H1 (cell line): ENCODE measurements at regions not wholly inside any gene's neighbourhood (a gene's known extent, or its start where the extent isn't known, plus 50 kb on each side); places are given as distances from the start of the nearest gene placed in this dataset.

Experiments used
- CTCF ChIA-PET: fragments of 300-600 bp; sonication (Branson Sonifier 250); formaldehyde crosslinking; loops from one replicate; lab custom pipeline; 2021; ENCODE audit not compliant: partially characterized antibody; lab: Charles Lee
- POLR2A ChIA-PET: fragments of 300-600 bp; sonication (Branson Sonifier 250); formaldehyde crosslinking; loops from one replicate; lab custom pipeline; 2021; ENCODE audit warnings: inconsistent platforms; ENCODE audit not compliant: partially characterized antibody; lab: Charles Lee
- DNase-seq, 2 experiments: peaks; one replicate each; pipeline versions ENCODE4 v3.0.0 to v3.0.0-alpha.2; 2010 to 2022; ENCODE audit warnings: low spot score in 2 of 2, low read depth in 1 of 2, mixed read lengths in 1 of 2
- FAIRE-seq: peaks from 2 replicates; lab custom pipeline; 2011; peaks lifted over from hg19 to GRCh38; lab: Jason Lieb, UNC
- H2AFZ ChIP-seq: 2 replicates; pipeline ENCODE4 v1.8.1; 2012; ENCODE audit warnings: low read length, inconsistent platforms
- H2AK5ac ChIP-seq: 2 replicates; pipeline ENCODE4 v1.6.1; 2013; ENCODE audit warnings: low read depth, low read length
- H2BK120ac ChIP-seq: replicated peaks from 2 replicates; pipeline ENCODE3; 2013; ENCODE audit warnings: low read depth, low read length, inconsistent platforms
- H2BK12ac ChIP-seq: 2 replicates; pipeline ENCODE4 v1.6.1; 2013; ENCODE audit warnings: low read depth, low read length
- H2BK15ac ChIP-seq: 2 replicates; pipeline ENCODE4 v1.6.1; 2013; ENCODE audit warnings: low read length
- H2BK20ac ChIP-seq: 2 replicates; pipeline ENCODE4 v1.6.1; 2013; ENCODE audit warnings: low read length
- H2BK5ac ChIP-seq: 2 replicates; pipeline ENCODE4 v1.6.1; 2013; ENCODE audit warnings: low read depth, low read length
- H3K14ac ChIP-seq: 2 replicates; pipeline ENCODE4 v1.6.1; 2013; ENCODE audit warnings: inconsistent platforms; ENCODE audit not compliant: insufficient read length
- H3K18ac ChIP-seq: 2 replicates; pipeline ENCODE4 v1.6.1; 2013; ENCODE audit warnings: low read length; ENCODE audit errors: extremely low read depth
- H3K23ac ChIP-seq: 2 replicates; pipeline ENCODE4 v1.6.1; 2013; ENCODE audit warnings: inconsistent platforms; ENCODE audit not compliant: insufficient read length
- H3K23me2 ChIP-seq: 2 replicates; pipeline ENCODE4 v1.6.1; 2013; ENCODE audit warnings: low read depth, low read length
- H3K27ac ChIP-seq: 2 replicates; pipeline ENCODE4 v1.6.1; 2011; ENCODE audit warnings: low read depth, low read length, inconsistent platforms
- H3K27me3 ChIP-seq, 4 experiments: replicated peaks in 1 of 4; 1 replicate in 1 of 4; 2 replicates in 3 of 4; pipeline versions ENCODE4 v1.6.1 to v1.8.1; 2011 to 2013; ENCODE audit warnings: low read length in 3 of 4, mild to moderate bottlenecking in 3 of 4, inconsistent platforms in 2 of 4, mixed read lengths in 2 of 4, moderate library complexity in 1 of 4; ENCODE audit not compliant: control insufficient read depth in 3 of 4, insufficient read depth in 3 of 4; ENCODE audit errors: extremely low read depth in 1 of 4
- H3K36me3 ChIP-seq, 4 experiments: 2 replicates each; pipeline versions ENCODE4 v1.6.1 to v1.8.1; 2011 to 2013; ENCODE audit warnings: mild to moderate bottlenecking in 4 of 4, low read length in 3 of 4, moderate library complexity in 2 of 4, control low read depth in 1 of 4, inconsistent platforms in 1 of 4; ENCODE audit not compliant: insufficient read depth in 4 of 4, control insufficient read depth in 2 of 4
- H3K4ac ChIP-seq: replicated peaks from 2 replicates; pipeline ENCODE3; 2013; ENCODE audit warnings: low read length, low read depth, mixed read lengths, inconsistent platforms; ENCODE audit not compliant: insufficient read length
- H3K4me1 ChIP-seq, 4 experiments: replicated peaks in 1 of 4; 1 replicate in 1 of 4; 2 replicates in 3 of 4; pipeline versions ENCODE4 v1.6.1 to v1.8.1; 2011 to 2013; ENCODE audit warnings: low read length in 3 of 4, inconsistent platforms in 2 of 4, mixed read lengths in 1 of 4; ENCODE audit not compliant: insufficient read depth in 4 of 4, control insufficient read depth in 3 of 4
- H3K4me2 ChIP-seq, 2 experiments: 2 replicates each; pipeline versions ENCODE4 v1.6.1 to v1.8.1; 2011 to 2013; ENCODE audit warnings: low read depth in 2 of 2, low read length in 2 of 2, control low read depth in 1 of 2, inconsistent platforms in 1 of 2, mild to moderate bottlenecking in 1 of 2; ENCODE audit not compliant: insufficient read depth in 1 of 2
- H3K4me3 ChIP-seq, 4 experiments: fragments of 200-600, 300-600 bp in 1 of 4; sonication (generic), shearing (Covaris generic), sonication (Bioruptor Twin) in 1 of 4; 2 replicates each; pipeline versions ENCODE4 v1.5.1 to v1.8.1; 2011 to 2016; ENCODE audit warnings: low read length in 4 of 4, low read depth in 3 of 4, control low read depth in 2 of 4, inconsistent platforms in 2 of 4, mild to moderate bottlenecking in 2 of 4, mixed read lengths in 1 of 4, moderate library complexity in 1 of 4; ENCODE audit not compliant: insufficient read depth in 2 of 4; ENCODE audit errors: extremely low read depth in 1 of 4
- H3K56ac ChIP-seq: replicated peaks from 2 replicates; pipeline ENCODE3; 2013; ENCODE audit warnings: low read depth, mild to moderate bottlenecking, mixed read lengths, low read length, inconsistent platforms; ENCODE audit not compliant: insufficient read length
- H3K79me1 ChIP-seq: 2 replicates; pipeline ENCODE4 v1.6.1; 2013; ENCODE audit warnings: low read depth, low read length, control low read depth
- H3K79me2 ChIP-seq, 2 experiments: 2 replicates each; pipeline versions ENCODE4 v1.6.1 to v1.8.1; 2012 to 2013; ENCODE audit warnings: low read length in 2 of 2, mild to moderate bottlenecking in 2 of 2, inconsistent platforms in 1 of 2; ENCODE audit not compliant: insufficient read depth in 2 of 2, control insufficient read depth in 1 of 2
- H3K9ac ChIP-seq, 4 experiments: replicated peaks in 1 of 4; 1 replicate in 1 of 4; 2 replicates in 3 of 4; pipeline versions ENCODE4 v1.6.1 to v1.8.1; 2011 to 2013; ENCODE audit warnings: low read depth in 3 of 4, low read length in 3 of 4, control low read depth in 2 of 4, mild to moderate bottlenecking in 2 of 4, moderate library complexity in 2 of 4, inconsistent platforms in 1 of 4; ENCODE audit errors: extremely low read depth in 1 of 4
- H3K9me3 ChIP-seq, 2 experiments: 2 replicates each; pipeline versions ENCODE4 v1.6.1 to v1.8.1; 2012 to 2013; ENCODE audit warnings: mild to moderate bottlenecking in 2 of 2, moderate library complexity in 2 of 2, control low read depth in 1 of 2, inconsistent platforms in 1 of 2, low read depth in 1 of 2, low read length in 1 of 2, mixed read lengths in 1 of 2; ENCODE audit not compliant: insufficient read depth in 2 of 2
- H4K20me1 ChIP-seq, 2 experiments: replicated peaks in 1 of 2; 2 replicates each; pipeline versions ENCODE3 to v1.8.1; 2011 to 2013; ENCODE audit warnings: inconsistent platforms in 2 of 2, low read length in 2 of 2, mild to moderate bottlenecking in 1 of 2; ENCODE audit not compliant: insufficient read depth in 2 of 2, control insufficient read depth in 1 of 2
- H4K5ac ChIP-seq: 2 replicates; pipeline ENCODE4 v1.6.1; 2013; ENCODE audit warnings: low read length, low read depth, mixed read lengths, inconsistent platforms; ENCODE audit not compliant: insufficient read length
- H4K8ac ChIP-seq: 2 replicates; pipeline ENCODE4 v1.8.0; 2013; ENCODE audit warnings: mild to moderate bottlenecking, moderate library complexity, low read length, inconsistent platforms; ENCODE audit not compliant: insufficient read depth; ENCODE audit errors: extremely low read depth
- H4K91ac ChIP-seq: replicated peaks from 2 replicates; pipeline ENCODE3; 2013; ENCODE audit warnings: low read length, mixed read lengths, inconsistent platforms; ENCODE audit not compliant: insufficient read length
- ATF2 ChIP-seq: IDR thresholded peaks from 2 replicates; pipeline ENCODE4 v1.6.1; 2012; ENCODE audit warnings: low read length, inconsistent platforms
- BACH1 ChIP-seq: IDR thresholded peaks from 2 replicates; pipeline ENCODE4 v1.6.1; 2012; ENCODE audit warnings: low read length, improper control_type of control experiment
- CHD1 ChIP-seq: IDR thresholded peaks from 2 replicates; pipeline ENCODE4 v1.6.1; 2012; ENCODE audit warnings: low read depth, low read length, improper control_type of control experiment
- CTCF ChIP-seq, 3 experiments: IDR thresholded peaks; 1 replicate in 2 of 3; 2 replicates in 1 of 3; pipeline versions ENCODE4 v1.5.1 to v1.6.1; 2011; ENCODE audit warnings: low read length in 3 of 3, mild to moderate bottlenecking in 3 of 3, inconsistent platforms in 2 of 3, low read depth in 1 of 3, moderate library complexity in 1 of 3; ENCODE audit not compliant: insufficient read depth in 1 of 3; ENCODE audit errors: control extremely low read depth in 1 of 3
- GTF2F1 ChIP-seq: IDR thresholded peaks from 2 replicates; pipeline ENCODE4 v1.6.1; 2012; ENCODE audit warnings: low read depth, low read length, improper control_type of control experiment, borderline replicate concordance
- PHF8 ChIP-seq: fragments of 200-600 bp; sonication (generic); conservative IDR thresholded peaks from 2 replicates; pipeline ENCODE4 v1.7.1; 2012; ENCODE audit warnings: low read depth, mild to moderate bottlenecking, inconsistent platforms, low read length, moderate library complexity
- SUZ12 ChIP-seq: fragments of 200-600 bp; sonication (generic); IDR thresholded peaks from 2 replicates; pipeline ENCODE4 v1.6.1; 2012; ENCODE audit warnings: mild to moderate bottlenecking, inconsistent platforms, low read length, moderate library complexity, mixed read lengths
- TEAD4 ChIP-seq: IDR thresholded peaks from 2 replicates; pipeline ENCODE4 v1.6.1; 2012; ENCODE audit warnings: low read depth, low read length, inconsistent platforms, mixed read lengths
- ZNF274 ChIP-seq: IDR thresholded peaks from 2 replicates; pipeline ENCODE4 v1.7.0; 2012; ENCODE audit warnings: low read length, borderline replicate concordance; ENCODE audit errors: extremely low read depth
- WGBS, 2 experiments: shearing (Covaris generic) in 1 of 2; methylation state at CpG; one replicate each; pipeline versions ENCODE4 v1.1.6 to v1.1.7; 2013 to 2015; ENCODE audit warnings: low lambda C conversion rate in 2 of 2, mixed read lengths in 2 of 2, inconsistent platforms in 1 of 2, low coverage in 1 of 2, missing lambda C conversion rate in 1 of 2; ENCODE audit not compliant: insufficient replicate concordance in 2 of 2, insufficient coverage in 1 of 2, insufficient read length in 1 of 2; ENCODE audit errors: extremely low coverage in 1 of 2, missing lambda C conversion rate in 1 of 2; 5-methylcytosine and 5-hydroxymethylcytosine counted together
- TF ChIP-seq, protein P1 (sequence below): IDR thresholded peaks from 2 replicates; pipeline ENCODE4 v1.6.1; 2012; ENCODE audit warnings: inconsistent platforms

GRCh38 chr4:142976482-142976881, 130.4 kb upstream of the INPP4B start:
- H2BK20ac ChIP-seq, result no peak overlapping the region
- H4K20me1 ChIP-seq, result no peaks in the 10 kb centered on the region
- no peak overlapping the region for H3K18ac ChIP-seq
- H2BK5ac ChIP-seq, result no peak overlapping the region
- no peaks in the 10 kb centered on the region for H3K23me2 ChIP-seq
- no peak overlapping the region for H3K23ac ChIP-seq
- no peak overlapping the region for H2AK5ac ChIP-seq
- H2BK12ac ChIP-seq, result no peak overlapping the region
- no peak overlapping the region for H4K5ac ChIP-seq
- H3K36me3 ChIP-seq, result no peaks in the 10 kb centered on the region
- no peaks in the 10 kb centered on the region for H3K79me1 ChIP-seq
- DNase-seq (no peak), FAIRE-seq (no peak)
- H3K4ac ChIP-seq, result no peak overlapping the region
- H3K56ac ChIP-seq, result no peak overlapping the region
- ChIA-PET CTCF (interaction anchor here (1.1 kb wide), 1 partner anchor 49 kb away, joined by 3 read pairs; no protein-coding TSS in a partner anchor), POLR2A (interaction anchor here (1.1 kb wide), 1 partner anchor 9 kb away, joined by 3 read pairs; no protein-coding TSS in a partner anchor)
- no peak overlapping the region for H3K27ac ChIP-seq
- no peak overlapping the region for H4K8ac ChIP-seq
- no peaks in the 10 kb centered on the region for H3K4me1 ChIP-seq
- no peak overlapping the region for H2BK120ac ChIP-seq
- no peaks in the 10 kb centered on the region for H3K27me3 ChIP-seq
- no peak overlapping the region for H2AFZ ChIP-seq
- no peaks in the 10 kb centered on the region for H3K79me2 ChIP-seq
- no peak overlapping the region for H2BK15ac ChIP-seq
- H3K9ac ChIP-seq, result no peak overlapping the region
- no peak overlapping the region for H3K4me3 ChIP-seq
- no peak overlapping the region for H3K4me2 ChIP-seq
- no peaks in the 10 kb centered on the region for H3K9me3 ChIP-seq
- H3K14ac ChIP-seq, result no peak overlapping the region
- 85% methylated on average over 3 of the region's 3 CpGs; no CpG with 5 or more reads in 1 of the 2 experiments for WGBS, 2 experiments
- no peak overlapping the region for H4K91ac ChIP-seq
- no peak for TF ChIP-seq ATF2
- TF ChIP-seq SUZ12, result no peak
- no peak for TF ChIP-seq TEAD4
- no peak for TF ChIP-seq CTCF (IDR thresholded peaks at IDR 0.05; ENCODE audit: control extremely low read depth in 1 of 3, insufficient read depth in 1 of 3, low read depth in 1 of 3, low read length in 3 of 3)
- no peak for TF ChIP-seq CHD1
- TF ChIP-seq, protein P1, sequence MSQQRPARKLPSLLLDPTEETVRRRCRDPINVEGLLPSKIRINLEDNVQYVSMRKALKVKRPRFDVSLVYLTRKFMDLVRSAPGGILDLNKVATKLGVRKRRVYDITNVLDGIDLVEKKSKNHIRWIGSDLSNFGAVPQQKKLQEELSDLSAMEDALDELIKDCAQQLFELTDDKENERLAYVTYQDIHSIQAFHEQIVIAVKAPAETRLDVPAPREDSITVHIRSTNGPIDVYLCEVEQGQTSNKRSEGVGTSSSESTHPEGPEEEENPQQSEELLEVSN, result no peak
- TF ChIP-seq BACH1, result no peak
- TF ChIP-seq GTF2F1, result no peak
- TF ChIP-seq ZNF274, result no peak
- TF ChIP-seq PHF8, result no peak
